ENCODE measurements at regions not wholly inside any gene's neighbourhood (a gene's known extent, or its start where the extent isn't known, plus 50 kb on each side); places are given as distances from the start of the nearest gene placed in this dataset.

- H3K27me3 ChIP-seq (ENCODE audit: insufficient read depth, poor library complexity, severe bottlenecking): no peaks in the 10 kb centered on the region
- H3K27ac ChIP-seq (replicated peaks): no peak overlapping the region
- DNase-seq (ENCODE audit: low read depth in 1 of 2, low spot score in 1 of 2): no peak
- H3K4me3 ChIP-seq (replicated peaks; ENCODE audit: insufficient read depth, low read length): no peak overlapping the region
- TF ChIP-seq, protein P1, sequence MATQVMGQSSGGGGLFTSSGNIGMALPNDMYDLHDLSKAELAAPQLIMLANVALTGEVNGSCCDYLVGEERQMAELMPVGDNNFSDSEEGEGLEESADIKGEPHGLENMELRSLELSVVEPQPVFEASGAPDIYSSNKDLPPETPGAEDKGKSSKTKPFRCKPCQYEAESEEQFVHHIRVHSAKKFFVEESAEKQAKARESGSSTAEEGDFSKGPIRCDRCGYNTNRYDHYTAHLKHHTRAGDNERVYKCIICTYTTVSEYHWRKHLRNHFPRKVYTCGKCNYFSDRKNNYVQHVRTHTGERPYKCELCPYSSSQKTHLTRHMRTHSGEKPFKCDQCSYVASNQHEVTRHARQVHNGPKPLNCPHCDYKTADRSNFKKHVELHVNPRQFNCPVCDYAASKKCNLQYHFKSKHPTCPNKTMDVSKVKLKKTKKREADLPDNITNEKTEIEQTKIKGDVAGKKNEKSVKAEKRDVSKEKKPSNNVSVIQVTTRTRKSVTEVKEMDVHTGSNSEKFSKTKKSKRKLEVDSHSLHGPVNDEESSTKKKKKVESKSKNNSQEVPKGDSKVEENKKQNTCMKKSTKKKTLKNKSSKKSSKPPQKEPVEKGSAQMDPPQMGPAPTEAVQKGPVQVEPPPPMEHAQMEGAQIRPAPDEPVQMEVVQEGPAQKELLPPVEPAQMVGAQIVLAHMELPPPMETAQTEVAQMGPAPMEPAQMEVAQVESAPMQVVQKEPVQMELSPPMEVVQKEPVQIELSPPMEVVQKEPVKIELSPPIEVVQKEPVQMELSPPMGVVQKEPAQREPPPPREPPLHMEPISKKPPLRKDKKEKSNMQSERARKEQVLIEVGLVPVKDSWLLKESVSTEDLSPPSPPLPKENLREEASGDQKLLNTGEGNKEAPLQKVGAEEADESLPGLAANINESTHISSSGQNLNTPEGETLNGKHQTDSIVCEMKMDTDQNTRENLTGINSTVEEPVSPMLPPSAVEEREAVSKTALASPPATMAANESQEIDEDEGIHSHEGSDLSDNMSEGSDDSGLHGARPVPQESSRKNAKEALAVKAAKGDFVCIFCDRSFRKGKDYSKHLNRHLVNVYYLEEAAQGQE (IDR thresholded peaks at IDR 0.05; ENCODE audit: insufficient replicate concordance, low read depth): no peak
- TF ChIP-seq CTCF (IDR thresholded peaks at IDR 0.05; ENCODE audit: insufficient read depth, low read length) (no peak), GABPA (IDR thresholded peaks at IDR 0.05; ENCODE audit: low read depth) (no peak), POLR2AphosphoS5 (IDR thresholded peaks at IDR 0.05; ENCODE audit: low read depth) (no peak), SPI1 (IDR thresholded peaks at IDR 0.05; ENCODE audit: borderline replicate concordance, low read depth) (no peak)
These were observed 141.4 kb downstream of the PSMG1 start for GRCh38 chr21:39041816-39042215.

GRCh38 chr21:39040494-39041110, 142.6 kb downstream of the PSMG1 start:
- H3K27ac ChIP-seq (replicated peaks): no peak overlapping the region
- no peaks in the 10 kb centered on the region for H3K27me3 ChIP-seq (ENCODE audit: insufficient read depth, poor library complexity, severe bottlenecking)
- H3K4me3 ChIP-seq (replicated peaks; ENCODE audit: insufficient read depth, low read length): no peak overlapping the region
- TF ChIP-seq, protein P1 (IDR thresholded peaks at IDR 0.05; ENCODE audit: insufficient replicate concordance, low read depth): no peak
- TF ChIP-seq CTCF (IDR thresholded peaks at IDR 0.05; ENCODE audit: insufficient read depth, low read length) (no peak), POLR2AphosphoS5 (IDR thresholded peaks at IDR 0.05; ENCODE audit: low read depth) (no peak), SPI1 (IDR thresholded peaks at IDR 0.05; ENCODE audit: borderline replicate concordance, low read depth) (no peak), GABPA (IDR thresholded peaks at IDR 0.05; ENCODE audit: low read depth) (no peak)
- DNase-seq (ENCODE audit: low read depth in 1 of 2, low spot score in 1 of 2): no peak

DNA sequence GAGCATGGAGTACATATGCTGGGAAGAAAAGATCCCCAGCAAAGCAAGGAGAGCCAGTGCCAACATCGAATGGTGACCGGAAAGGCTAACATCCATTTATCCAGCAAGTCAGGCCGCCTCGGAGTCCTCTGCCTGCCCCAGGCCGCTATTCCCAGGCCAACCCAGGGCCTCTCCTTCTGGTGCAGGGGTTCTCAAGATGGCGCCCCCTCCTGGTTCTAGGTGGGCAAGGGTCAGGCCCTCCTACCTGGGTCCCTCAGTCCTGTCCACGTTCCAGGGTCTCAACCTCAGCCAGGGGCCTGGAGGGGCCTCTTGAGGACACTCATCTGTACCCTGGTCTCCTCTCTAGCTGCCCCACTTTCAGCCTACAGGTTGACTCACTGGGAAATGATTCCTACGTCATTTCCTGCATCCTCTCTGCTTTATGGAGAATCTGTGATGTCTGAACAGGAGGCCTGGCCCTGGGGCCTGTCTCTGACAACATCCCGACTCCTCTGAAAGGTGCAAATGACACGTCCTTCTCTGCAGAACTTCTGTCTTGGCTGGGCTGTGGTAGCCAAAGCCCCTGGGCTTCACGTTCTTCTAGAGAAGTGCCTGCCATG, 145.3 kb downstream of the PSMG1 start:
- Histone ChIP-seq H3K4me3 (replicated peaks; ENCODE audit: insufficient read depth, low read length) (no peak overlapping the region), H3K27ac (replicated peaks) (no peak overlapping the region), H3K27me3 (ENCODE audit: insufficient read depth, poor library complexity, severe bottlenecking) (no peaks in the 10 kb centered on the region)
- TF ChIP-seq GABPA (IDR thresholded peaks at IDR 0.05; ENCODE audit: low read depth): no peak
- TF ChIP-seq POLR2AphosphoS5 (IDR thresholded peaks at IDR 0.05; ENCODE audit: low read depth): no peak
- TF ChIP-seq, protein P1 (IDR thresholded peaks at IDR 0.05; ENCODE audit: insufficient replicate concordance, low read depth): no peak
- no peak for TF ChIP-seq SPI1 (IDR thresholded peaks at IDR 0.05; ENCODE audit: borderline replicate concordance, low read depth)
- TF ChIP-seq CTCF (IDR thresholded peaks at IDR 0.05; ENCODE audit: insufficient read depth, low read length): no peak
- no peak for DNase-seq (ENCODE audit: low read depth in 1 of 2, low spot score in 1 of 2)

Measured in HL-60 (cell line).